VCaP (cell line): ENCODE measurements at regions not wholly inside any gene's neighbourhood (a gene's known extent, or its start where the extent isn't known, plus 50 kb on each side); places are given as distances from the start of the nearest gene placed in this dataset.

Source experiments
- H3K27ac ChIP-seq: fragments of 450-650 bp; 2 replicates; pipeline ENCODE4 v1.5.1; 2017
- TF ChIP-seq, protein P1 (sequence below): fragments of 450-650 bp; conservative IDR thresholded peaks from 2 replicates; pipeline ENCODE4 v1.5.1; 2017; ENCODE audit warnings: mild to moderate bottlenecking, moderate library complexity

DNA sequence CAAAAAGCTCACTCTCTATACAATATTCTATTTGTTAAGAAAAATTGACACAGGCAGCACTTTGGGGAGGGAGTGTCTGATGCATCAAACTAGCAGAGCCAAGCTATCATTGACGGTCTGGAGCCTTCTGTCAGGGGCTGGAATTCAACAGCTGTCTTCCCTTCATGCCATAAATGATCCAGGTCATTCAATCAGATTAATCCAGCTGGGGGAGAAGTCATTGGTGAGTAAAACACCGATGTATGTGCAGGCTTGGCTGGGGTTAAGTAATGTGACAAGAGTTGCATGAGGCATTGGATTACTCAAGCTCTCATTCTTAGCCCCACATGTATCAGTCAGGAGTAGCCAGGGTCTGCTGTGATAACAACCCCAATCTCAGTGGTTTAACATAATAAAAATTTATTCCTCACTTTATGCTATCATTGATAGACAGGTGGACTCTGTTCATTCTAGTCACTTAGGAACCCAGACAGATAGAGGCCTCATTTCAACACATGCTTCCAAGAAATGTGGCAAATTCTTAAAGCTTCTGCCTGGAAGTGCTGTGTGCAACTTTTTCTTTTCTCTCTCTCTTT, 118.1 kb upstream of the GADD45A start:
- no peak overlapping the region for H3K27ac ChIP-seq
- TF ChIP-seq, protein P1, sequence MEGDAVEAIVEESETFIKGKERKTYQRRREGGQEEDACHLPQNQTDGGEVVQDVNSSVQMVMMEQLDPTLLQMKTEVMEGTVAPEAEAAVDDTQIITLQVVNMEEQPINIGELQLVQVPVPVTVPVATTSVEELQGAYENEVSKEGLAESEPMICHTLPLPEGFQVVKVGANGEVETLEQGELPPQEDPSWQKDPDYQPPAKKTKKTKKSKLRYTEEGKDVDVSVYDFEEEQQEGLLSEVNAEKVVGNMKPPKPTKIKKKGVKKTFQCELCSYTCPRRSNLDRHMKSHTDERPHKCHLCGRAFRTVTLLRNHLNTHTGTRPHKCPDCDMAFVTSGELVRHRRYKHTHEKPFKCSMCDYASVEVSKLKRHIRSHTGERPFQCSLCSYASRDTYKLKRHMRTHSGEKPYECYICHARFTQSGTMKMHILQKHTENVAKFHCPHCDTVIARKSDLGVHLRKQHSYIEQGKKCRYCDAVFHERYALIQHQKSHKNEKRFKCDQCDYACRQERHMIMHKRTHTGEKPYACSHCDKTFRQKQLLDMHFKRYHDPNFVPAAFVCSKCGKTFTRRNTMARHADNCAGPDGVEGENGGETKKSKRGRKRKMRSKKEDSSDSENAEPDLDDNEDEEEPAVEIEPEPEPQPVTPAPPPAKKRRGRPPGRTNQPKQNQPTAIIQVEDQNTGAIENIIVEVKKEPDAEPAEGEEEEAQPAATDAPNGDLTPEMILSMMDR: no peak

DNA sequence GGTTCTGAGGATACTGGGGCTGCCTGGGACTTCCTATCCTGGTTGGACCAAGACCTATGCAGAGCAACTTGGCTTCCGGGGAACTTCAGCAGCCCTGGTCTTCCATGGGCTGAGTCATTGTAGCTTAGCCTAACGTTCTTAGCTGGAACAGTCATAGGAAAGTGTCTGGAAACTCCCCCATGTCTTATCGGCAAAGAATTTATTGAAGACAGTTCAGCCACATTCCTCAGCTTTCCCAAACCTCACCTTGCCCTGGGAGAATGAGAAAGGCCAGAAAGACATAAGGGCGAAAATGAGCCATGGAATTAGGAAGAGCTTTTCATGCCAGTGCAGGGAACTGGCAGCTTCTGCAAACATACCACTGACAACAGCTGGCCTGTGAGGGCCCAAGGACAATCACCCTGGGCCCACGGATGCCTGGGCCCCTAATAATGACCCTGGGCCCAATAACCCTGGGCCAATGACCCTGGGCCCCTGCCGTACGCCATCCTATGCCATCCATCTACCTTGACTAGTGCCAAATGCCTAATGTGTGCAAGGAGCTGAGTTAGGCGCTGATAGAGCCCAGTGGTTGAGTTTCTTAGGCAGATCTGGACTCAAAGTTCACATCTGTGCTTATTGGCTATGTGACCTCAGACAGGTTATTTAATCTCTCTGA, 114.4 kb upstream of the GADD45A start:
- TF ChIP-seq, protein P1: no peak
- no peak overlapping the region for H3K27ac ChIP-seq

DNA sequence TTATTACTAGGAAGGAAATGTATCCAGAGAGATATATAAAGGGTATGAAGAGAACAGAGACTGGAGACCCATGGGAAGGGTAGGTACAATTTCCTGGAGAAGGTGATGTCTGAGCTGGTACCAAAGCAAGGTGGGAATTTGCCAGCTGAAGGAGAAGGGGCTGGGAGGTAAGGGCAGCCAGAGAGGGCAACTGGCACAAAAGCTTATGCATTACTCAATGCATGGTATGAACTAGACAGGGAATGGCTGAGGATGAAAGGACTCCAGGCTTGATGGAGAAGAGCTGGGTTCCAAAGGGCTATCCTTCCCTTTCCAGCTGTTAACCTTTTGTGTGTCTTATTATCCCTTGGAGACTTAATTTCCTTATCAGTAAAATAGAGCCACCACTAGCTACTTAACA, 113.6 kb upstream of the GADD45A start:
- H3K27ac ChIP-seq: peak overlapping the region; percentile 85; the same call in 1 of the 2 replicates
- TF ChIP-seq, protein P1: no peak

DNA sequence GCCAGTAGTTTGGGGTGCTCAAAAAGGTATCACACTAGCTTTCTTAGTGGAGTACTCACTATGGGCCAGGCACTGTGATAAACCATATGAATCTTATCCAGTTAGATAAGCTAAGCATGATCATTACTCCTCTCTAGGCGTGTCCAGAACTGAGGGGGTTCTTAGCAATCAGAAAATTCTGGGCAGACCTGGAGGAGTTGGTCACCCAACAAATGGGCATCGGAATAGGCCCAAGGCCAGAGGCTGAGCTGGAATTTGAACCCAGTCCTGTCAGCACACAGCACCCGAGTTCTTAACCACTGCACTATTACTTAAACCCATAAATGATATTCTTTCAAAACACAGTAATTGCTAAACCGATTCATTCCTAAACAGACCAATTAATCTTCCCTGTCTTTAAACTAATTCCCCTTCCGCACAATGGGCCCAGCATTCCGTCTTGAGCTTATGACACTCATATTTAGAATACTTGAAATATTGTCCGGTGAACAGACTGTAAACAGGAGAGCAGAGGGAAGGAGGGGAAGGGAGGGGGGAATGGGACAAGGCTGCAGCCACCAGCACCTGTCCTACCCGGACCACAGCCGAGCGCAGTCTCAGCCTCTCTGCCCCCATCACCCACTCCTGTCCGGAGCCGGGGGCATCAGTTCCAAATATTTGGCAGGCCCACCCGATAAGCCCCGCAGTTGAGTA, 113.0 kb upstream of the GADD45A start:
- TF ChIP-seq, protein P1: no peak
- peak overlapping the region; percentile 85 for H3K27ac ChIP-seq

DNA sequence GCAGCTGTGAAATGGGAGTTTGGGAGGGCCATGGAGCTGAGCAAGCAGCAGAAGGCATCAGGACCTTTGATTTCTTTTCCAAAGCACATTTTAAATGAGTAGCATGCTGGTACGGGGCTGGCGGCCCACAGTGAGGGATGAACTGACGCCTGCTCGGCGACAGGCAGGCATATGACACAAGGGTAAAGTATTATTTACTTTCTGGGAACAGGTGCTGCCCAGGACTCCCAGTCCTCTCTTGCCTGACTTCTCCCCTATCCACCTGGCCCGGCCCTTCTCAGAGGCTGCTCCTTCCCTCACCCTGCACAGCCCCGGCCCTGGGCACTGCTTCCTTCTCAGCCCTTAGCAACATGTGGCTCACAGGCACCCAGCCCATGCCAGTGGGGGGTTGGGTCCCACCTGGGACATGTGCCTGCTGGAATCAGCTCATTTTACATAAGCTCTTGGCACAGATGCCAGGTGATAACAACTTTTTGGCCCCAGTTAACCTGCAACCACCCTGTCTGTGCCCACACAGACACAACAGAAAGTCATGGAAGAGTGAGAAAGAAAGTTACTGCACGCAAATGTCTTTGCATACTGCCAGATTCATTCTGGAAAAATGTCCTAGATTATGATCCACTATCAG, 112.3 kb upstream of the GADD45A start:
- peak overlapping the region; percentile 85 for H3K27ac ChIP-seq
- TF ChIP-seq, protein P1: no peak

DNA sequence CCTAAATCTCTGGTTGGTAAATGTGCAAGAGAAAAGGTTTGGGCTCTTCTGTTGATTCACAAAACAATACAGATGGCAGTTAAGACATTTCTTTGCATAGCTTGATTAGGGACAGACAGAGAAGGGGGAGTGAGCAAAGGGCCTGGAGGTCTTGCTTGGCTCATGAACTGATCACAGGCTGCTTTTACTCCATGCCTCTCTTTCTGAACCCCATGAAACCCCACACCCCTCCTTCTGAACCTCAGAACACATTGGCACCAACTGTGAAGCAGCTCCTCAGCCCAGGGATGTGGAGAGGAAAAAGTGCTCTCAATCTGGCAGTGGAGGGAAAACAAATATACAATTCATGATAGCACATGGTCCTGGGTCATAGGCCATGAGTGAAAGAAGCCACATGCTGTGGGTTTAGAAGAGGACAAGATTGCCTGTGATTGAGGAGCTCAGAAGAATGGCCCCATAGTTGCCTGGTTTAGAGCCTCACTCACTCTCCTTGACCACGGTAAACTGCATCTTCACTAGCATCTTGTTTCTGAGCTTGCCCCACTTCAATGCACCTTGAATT, 111.6 kb upstream of the GADD45A start:
- peak overlapping the region; percentile 85 for H3K27ac ChIP-seq
- TF ChIP-seq, protein P1: no peak

DNA sequence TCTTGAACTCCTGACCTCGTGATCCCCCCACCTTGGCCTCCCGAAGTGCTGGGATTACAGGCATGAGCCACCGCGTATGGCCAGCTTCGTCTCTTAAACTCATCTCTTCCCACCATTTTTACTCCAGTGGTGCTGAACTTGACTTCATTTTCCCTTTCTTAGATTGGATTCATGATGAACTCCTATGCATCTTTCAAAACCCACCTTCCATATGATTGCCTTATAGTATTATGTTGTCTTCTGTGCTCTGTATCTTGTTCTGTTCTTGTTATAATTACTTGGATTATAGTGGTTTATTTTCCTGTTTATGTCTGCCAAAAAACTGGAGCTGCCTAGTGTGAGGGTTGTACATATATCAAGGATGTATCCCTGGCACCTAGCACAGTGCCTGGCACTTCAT, 110.8 kb upstream of the GADD45A start:
- H3K27ac ChIP-seq: peak overlapping the region; percentile 85
- TF ChIP-seq, protein P1: no peak
